Pons (tissue), 1 donor: ENCODE measurements at regions not wholly inside any gene's neighbourhood (a gene's known extent, or its start where the extent isn't known, plus 50 kb on each side); places are given as distances from the start of the nearest gene placed in this dataset.

Experiments
- DNase-seq: peaks from one replicate; pipeline ENCODE4 v3.0.0-alpha.2; 2016; ENCODE audit warnings: low spot score

DNA sequence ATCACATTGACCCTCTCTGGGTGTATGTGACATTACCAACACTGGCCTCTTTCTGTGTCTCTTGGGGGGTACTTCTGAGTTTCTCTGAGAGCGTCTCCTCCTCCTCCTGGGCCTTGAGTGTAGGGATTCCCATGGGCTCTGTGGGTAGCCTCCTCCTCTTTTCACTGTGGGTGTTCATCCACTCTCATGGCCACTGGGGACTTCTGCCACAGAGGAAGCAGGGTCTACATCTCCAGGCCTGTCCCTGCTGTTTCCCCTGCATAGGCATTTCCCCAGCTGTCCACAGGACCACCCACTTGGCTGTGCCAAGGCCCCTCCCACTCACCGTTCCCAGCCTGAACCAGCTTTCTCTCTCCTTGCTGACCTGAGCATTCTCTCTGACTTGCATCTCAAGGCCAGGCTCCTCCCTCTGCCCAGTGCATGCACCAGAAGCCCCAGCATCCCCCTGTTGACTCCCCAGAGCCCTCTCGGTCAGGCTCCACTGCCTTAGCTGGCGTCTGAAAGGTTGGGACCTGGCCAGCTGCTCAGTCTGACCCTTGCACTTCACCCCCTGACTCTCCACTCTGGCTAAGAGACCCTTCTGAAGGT lies 487.6 kb downstream of the GLRX3 start:
- no peak for DNase-seq

DNA sequence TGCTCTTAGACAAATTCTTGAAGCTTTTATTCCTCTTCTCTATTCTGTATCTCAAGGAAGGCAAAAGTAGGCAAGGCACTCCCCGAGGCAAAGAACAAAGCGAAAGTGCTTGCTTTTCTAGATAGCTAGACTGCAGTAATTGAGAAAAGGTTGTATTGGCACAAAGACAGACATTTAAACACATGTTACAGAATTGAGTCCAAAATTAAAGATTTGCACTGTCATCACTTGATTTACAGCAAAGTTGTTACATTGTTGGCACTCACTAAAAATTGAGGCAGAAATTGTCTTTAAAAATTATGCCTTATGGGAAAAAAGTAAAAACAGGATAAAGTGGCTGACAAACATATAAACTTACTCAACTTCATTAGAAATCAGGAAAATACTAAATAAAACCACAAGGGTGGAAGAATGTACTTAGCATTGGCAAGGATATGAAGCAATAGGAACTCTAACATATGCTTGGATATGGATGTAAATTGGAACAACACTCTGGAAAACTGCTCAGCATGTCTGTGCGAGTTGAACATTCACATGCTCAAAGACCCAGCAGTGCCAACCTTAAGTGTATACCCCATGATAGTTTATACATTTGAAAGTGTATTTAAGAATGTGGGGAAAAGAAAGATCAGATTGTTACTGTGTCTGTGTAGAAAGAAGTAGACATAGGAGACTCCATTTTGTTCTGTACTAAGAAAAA lies 491.3 kb downstream of the GLRX3 start:
- no peak for DNase-seq

DNA sequence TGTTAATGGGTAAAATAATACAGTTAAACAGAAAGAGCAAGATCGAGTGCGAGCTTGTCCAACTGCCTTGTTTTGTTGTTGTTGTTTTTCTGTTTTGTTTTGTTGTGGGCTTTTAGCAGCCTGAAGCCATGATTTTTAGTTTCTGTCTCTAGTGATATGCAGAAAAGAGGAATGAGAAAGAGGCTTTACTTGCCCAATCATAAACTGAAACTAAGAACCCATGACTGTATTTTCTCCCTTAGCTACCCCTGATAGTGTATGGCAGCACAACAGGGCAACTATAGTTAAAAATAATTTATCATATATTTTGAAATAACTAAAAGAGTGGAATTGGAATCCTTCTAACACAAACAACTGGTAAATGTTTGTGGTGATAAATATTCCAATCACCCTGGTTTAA lies 493.9 kb downstream of the GLRX3 start:
- DNase-seq = no peak

DNA sequence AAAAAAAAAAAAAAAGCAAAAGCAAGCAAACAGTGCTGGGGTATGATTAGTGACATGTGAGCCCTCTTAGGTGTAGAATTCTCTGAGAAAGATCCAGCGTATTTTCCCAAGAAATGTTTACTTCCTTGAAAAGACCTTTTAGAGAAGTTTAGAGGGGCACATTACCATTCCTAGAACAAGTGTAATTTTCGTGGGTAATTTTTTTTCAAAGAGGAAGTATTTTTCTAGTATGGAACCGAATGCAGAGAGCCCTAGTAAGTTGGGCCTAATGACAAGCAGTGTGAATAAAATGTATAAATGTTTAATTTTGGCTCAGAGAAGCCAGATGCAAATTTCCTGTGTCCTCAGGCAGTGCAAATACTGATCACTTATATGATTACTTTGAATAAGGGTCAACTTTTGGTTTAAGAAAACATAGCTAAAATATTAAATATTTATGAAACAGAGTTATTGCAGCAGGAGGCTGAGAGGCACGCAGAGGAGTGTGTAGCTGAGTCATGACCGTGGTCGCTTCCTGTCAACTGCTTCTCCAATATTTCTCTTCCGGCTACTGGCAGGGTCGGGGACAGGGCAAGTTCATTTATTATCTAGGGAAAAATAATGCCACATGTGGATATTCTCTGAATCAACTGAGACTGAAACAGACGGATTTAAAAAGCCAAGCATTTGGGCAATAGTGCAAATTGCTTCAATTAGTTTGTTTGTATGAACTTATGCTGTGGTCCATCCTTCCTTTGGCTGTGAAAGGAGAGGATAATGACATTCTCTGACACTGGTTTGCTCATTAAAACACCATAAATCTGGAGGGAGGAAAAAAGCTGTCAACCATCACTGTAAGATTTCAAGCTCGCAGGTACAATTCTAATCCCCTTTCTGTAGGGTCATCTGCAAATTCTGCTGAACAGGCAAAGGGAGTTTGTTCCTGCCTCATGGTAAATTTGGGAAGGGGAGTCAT lies 495.2 kb downstream of the GLRX3 start:
- no peak for DNase-seq

DNA sequence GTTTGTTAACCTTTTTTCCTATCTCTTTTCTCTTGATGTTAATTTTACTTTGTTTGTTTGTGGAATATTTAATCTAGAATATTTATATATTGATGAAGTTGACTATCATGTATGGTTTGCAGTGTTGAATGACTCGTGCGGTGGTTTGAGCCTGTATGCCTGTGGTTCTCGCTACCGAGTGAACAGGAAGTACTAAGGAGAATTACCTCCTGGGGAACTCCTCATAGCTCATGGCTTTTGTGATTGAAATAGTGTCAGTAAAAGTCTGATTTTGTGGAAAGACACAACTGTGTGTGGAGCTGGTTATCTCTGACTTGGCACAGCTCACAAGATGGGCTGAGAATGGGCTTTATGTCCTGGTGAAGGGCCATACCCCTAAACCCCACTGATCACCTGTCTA lies 498.6 kb downstream of the GLRX3 start:
- DNase-seq = no peak

DNA sequence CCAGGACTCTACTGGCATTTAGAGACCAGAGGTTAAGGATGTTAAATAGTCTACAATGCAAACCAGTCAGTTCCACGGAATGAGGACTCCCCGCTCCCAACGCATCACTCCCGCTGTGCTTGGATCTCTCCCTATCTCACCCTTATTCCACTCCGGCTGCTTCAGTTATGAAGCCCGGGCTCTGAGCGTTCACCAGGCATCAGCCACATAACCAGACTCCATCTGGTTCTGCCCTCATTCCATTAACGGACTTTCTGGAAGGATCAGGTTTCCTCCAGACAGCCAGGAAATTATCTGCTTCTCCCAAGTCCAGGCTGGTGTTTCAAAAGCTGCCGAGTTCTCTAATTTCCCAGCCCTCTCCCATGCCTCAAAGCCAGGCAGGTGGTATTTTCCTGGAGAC lies 499.3 kb downstream of the GLRX3 start:
- no peak for DNase-seq

DNA sequence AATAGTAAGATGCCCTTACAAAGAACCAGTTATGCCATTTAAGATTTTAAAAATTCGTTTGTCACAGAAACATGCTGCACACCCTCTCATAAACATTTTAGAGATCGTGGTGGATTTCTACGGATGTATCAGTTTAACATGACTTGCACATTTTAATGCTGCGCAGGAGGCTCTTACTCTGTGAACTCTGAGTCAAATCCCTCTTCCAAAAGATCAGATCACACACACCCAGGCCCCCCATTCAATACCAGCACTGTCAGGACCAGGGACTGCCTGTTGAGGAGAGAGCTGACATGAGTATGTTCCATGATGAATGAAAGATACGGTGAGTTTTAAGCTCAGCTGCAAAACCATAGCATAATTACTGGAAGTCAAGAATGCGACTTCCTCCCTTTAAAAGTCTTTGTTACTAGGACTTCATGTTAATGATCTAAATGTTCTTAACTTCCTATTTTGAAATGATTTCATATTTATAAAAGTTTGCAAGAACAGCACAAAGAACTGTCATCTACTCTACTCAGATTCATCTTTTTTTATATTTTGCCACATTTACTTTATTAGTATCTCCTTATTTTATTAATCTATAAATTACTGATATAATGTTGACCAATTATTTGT lies 500.2 kb downstream of the GLRX3 start:
- DNase-seq = no peak

DNA sequence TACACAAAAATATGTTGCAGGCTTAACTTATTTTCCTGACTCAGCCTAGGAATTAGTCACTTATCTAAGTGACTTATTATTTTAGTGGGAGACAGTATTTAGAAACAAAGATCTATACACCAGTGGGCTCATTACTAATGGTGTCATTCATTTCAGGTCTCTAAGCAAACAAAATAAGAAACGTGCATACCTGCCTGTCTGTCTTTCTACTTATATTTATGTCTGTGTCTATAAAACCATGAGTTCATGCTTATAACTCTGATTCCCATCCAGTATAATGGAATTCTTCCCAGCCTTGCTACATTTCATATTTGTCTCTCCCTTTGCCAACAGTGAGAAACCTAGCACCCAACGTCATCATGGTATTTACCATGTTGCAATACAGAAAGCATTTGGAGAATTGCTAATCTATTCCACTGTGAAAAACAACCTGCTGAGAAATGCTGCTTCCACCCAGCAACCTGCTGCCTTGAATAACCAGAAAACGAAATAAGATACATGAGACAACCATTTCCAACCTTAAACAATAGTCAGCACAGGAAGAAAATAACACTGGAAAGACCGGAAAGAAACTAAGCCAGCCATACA lies 501.0 kb downstream of the GLRX3 start:
- no peak for DNase-seq

DNA sequence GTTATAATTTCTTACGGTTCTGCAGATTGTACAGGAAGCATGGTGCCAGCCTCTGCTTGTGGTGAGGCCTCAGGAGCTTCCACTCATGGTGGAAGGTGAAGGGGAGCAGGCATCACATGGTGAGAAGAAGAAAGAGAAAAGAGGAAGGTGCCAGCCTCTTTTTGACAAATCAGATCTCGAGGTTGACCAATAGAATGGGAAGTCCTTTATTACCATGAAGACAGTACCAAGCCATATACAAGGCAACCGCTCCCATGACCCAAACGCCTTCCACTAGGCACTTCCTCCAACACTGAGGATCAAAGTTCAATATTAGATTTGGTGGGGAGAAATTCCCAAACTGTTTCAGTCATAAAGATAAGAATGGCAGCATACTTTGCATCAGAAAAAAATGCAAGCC lies 502.8 kb downstream of the GLRX3 start:
- no peak for DNase-seq

DNA sequence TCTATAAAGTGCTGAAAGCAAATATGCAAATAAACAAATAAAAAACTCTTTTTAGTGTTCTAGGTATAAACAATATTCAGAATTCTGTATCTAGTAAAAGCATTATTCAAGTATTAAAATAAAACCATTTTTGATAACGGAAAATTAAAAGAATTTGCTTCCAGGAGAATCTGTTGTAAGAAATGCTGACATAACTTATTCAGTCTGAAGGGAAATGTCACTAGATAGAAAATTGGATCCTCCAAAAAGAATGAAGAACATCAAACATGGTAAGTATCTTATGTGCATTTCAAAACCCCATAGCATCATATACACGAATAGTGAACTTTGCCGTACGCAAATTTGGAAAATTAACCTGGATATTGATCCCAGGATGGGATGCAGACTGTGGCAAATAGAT lies 506.7 kb downstream of the GLRX3 start:
- no peak for DNase-seq

DNA sequence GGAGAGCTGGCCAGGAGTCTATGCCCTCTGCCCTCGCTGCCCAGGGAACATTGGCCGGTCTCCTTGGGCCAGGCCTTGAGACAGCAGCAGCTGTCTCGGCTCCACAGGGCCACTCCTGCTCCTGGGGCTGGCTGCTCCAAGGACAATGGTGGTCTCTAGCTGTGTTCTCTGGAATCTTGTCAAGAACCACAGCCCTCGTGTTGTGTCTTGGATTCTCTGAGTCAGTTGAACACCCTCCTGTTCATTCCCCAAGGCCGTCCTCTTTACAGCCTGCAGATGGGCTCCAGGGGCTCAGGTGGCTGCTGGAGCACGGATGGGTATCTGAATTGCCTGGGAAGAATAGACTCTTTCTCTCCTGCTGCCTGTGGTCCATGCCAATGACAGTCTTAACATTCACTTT lies 511.1 kb downstream of the GLRX3 start:
- no peak for DNase-seq

DNA sequence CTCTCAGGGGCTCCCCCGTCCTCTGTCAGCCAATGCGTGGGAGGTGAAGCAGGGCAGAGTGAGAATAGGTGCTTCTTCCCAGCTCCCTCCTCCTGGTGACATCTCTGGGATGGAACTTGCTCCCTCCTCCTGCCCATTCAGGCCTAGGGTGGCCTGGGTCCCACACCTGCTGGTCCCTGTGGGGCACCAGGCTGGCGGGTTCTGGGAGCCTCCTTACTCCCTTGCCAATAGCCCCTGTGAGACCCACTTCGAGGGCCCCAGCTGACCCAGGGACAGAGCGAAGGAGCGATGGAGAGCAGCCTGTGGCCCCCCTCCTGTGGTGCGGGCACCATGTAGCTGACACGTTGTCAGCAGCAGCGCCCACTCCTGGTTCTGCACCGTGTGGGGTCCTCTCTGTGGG lies 512.6 kb downstream of the GLRX3 start:
- DNase-seq = no peak

DNA sequence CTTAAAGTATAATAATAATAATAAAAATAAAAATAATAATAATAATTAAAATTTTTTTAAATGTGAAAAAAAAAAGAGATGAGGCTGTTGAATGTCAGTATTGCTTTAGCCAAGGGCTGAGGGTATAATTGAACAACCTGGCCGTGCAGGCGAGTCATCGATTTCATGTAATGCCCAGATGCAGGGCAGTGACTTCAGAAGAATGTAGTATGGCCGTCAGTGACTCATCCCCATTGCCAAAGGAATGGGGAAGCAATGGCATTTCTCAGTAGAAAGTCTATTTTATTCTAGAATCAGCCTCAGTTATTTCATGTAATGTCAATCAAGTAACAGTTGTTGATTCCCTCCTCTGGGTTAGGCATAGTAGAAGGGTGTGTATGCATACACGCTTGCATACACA lies 516.4 kb downstream of the GLRX3 start:
- DNase-seq = no peak

DNA sequence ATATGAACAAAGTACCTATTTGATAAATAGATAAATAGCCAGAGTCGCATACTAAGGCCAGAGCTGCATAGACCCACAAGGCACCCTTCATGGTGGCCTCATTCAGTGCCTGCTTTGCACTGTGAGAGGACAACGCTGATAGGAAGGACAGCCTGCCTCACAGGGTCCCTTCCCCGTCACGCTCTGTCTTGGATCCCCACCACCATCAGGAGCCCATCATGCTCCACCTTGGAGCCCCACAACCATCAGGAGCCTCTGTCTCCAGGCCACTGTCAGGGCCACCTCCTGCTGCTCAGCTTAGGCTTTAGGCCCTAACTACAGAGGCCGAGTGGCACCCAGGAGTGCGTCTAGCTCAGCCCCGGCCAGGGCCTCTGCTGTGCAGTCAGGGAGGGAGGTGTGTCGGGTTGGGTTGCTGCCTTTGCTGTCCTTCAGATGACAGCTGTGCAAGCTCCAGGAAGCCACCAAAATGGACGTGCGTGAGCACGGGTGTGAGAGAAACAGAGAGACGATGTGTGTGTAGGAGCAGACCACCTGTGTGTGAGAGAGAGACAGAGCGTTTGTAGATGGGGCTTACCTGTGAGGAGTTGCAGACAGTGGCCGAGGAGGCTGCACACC lies 516.9 kb downstream of the GLRX3 start:
- no peak for DNase-seq

DNA sequence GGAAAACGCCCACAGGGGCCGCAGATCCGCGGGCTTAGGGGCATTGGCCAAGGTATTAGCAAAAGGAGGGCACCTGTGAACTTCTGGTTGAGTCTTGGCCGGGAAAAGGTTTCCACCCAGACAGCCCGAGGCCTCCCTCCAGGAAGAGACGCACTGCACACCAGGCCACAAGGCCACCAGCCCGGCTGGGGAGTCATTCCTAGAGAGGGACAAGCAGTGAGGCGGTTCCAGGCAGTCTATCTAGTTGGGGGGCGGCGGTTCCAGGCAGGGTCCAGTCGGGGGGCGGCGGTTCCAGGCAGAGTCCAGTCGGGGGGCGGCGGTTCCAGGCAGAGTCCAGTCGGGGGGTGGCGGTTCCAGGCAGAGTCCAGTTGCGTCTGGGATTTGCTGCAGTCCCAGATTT lies 518.5 kb downstream of the GLRX3 start:
- DNase-seq = no peak

DNA sequence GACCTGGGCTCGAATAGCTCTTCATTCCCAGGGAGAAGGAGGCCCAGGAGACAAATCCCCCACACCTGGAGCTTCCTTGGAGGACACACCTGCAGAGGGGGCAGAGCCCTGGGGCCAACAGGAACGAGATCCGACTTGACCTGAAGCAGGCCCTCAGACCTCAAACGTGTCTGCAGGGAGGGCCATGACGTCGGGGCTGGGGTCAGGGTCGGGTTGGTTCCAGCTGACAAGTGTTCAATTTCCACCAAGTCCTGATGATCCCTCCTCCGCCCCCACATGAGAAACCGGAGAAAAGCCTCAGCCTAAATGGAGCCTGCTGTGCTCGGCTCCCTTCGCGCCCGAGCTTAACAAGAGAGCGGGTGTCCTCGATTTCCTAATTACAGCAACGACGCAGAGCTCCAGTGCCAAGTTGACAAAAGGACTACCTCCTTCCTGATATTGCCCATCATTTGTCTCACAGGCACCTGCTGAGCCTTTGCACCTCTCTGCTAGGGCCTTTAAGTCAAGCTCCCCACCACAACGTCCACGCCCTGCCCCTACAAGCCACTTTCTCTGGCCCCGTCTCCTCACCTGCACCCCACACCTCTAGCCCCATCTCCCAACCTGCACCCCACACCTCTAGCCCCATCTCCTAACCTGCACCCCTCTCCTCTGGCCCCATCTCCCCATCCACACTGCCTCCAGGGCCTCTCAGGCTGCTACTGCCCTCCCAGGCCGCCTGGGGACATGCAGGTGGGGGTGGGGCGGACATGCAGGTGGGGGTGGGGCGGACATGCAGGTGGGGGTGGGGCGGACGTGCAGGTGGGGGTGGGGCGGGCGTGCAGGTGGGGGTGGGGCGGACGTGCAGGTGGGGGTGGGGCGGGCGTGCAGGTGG lies 519.4 kb downstream of the GLRX3 start:
- DNase-seq = no peak

DNA sequence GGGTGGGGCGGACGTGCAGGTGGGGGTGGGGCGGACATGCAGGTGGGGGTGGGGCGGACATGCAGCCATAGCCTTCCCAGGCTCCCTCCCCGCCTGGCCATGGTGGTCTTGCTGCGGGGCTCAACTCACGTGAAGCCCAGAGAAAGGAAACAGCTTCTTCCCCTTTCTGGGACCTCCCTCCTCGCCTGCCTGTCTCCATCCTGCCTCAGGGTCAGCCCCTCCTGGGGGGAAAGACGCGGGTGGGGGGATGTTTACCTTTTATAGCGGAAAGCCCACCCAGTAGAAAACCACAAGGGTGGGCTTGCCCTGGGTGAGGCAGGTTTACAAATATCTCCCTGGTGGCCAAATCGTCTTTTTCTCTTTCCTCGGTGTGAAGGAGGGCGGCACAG lies 520.0 kb downstream of the GLRX3 start:
- no peak for DNase-seq

DNA sequence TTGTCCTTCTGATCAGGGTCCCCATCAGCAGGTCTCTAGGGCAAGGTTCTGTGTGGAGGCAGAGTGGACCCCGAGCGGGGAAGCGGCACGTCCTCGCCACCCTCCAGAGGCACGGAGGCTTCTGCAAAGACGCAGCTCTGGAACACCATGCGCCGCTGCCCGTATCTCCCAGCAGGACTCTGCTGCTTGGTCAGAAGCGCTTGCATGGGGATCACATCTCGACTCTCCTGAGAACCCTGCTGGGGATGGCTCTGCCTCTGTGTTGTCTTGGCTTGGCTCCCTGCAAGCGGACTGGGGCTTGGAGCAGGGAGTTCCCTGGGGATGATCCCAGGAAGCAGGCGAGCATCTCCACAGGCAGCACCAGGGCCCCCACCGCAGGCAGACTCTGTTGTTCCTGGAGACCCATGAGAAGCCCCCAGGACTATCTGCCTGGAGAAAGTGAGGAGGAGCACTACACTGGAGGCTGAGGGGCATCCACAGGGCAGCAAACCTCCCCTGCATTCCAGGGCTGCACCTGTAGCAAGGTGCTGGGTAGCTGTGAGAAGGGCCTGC lies 520.5 kb downstream of the GLRX3 start:
- no peak for DNase-seq

DNA sequence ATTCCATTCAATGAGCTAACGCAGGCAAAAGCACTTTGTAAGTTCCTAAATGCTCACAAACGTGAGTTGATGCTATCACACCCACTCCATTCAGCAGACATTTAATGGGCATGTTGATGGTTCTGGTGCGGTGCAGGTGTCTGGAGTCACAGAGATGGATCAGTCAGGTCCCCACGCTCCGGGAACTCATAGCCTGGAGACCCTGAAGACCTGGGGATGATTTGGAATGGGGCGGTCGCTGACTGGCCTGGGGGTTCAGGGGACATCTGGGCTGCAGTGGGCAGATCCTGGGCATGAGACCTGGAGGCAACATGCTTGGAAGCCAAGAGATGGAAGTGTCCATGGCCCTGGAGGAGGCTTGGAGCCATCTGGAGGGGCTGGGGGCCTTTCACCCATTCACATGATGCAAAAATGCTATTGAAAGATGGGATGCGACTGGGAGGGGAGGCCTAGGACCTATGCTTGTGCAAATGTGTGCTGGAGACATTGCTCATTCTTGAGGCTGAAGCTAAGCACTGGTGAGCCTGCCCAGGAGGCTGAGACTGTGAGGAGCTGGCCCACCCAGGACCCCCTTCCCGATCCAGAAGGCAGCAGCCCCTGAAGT lies 522.6 kb downstream of the GLRX3 start:
- no peak for DNase-seq

DNA sequence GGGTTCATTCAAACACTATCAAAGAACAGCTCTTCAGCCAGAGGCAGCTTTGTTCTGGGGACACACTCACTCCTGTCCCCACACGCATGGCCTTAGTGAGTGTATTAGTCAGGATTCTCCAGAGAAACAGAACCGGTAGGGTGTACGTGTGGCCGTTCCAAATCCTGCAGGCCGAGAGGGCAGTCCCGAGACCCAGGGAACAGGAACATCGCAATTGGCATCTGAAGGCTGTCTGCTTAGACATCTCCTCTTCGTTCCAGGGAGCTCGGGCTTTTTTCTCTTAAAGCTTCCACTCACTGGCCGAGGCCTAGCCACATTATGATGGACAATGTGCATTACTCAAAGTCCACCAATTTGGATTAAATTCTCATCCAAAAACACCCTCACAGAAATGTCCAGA lies 523.3 kb downstream of the GLRX3 start:
- DNase-seq = no peak
